HG03039 (cell line): ENCODE measurements at regions not wholly inside any gene's neighbourhood (a gene's known extent, or its start where the extent isn't known, plus 50 kb on each side); places are given as distances from the start of the nearest gene placed in this dataset.

Source experiments
- ATAC-seq: cut with Tn5 transposase; IDR thresholded peaks from one replicate; pipeline ENCODE4 v1.9.1; 2021; ENCODE audit warnings: mild to moderate bottlenecking, moderate library complexity; ENCODE audit not compliant: unreplicated experiment

DNA sequence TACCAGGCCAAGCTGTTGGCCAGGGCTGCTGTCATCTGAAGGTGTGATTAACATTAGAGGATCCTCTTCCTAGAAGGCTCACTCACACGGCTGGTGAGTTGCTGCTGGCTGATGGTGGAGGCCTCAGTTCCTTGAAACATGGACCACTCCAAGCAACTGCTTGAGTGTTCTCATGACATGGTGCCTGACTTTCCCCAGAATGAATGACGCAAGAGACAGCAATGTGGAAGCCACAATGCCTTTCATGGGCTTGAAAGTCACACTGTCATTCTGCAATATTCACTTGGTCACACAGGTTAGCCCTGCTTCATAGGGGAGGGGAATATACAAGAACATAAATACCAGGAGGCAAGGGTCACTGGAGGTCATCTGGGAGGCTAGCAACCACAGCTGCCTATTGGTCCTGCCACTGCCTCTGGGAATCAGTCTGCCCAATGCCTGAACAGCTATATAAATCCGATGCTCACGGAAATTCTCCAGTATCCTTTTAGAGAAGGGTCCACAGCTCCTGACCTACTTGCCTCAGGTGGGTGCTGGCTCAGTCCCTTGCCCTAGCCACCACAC is 97.1 kb upstream of the MAML3 start:
- ATAC-seq: no peak

- no peak for ATAC-seq
Measured at GRCh38 chr4:140249351-140249750, 95.4 kb upstream of the MAML3 start.

- ATAC-seq: no peak
Measured at GRCh38 chr4:140247237-140247636, 93.3 kb upstream of the MAML3 start.

- ATAC-seq: no peak
Measured at GRCh38 chr4:140246216-140246615, 92.2 kb upstream of the MAML3 start.

- ATAC-seq: no peak
Measured at GRCh38 chr4:140244328-140244727, 90.3 kb upstream of the MAML3 start.

GRCh38 chr4:140243278-140243753 is 89.3 kb upstream of the MAML3 start:
- ATAC-seq: peak; percentile 62

DNA sequence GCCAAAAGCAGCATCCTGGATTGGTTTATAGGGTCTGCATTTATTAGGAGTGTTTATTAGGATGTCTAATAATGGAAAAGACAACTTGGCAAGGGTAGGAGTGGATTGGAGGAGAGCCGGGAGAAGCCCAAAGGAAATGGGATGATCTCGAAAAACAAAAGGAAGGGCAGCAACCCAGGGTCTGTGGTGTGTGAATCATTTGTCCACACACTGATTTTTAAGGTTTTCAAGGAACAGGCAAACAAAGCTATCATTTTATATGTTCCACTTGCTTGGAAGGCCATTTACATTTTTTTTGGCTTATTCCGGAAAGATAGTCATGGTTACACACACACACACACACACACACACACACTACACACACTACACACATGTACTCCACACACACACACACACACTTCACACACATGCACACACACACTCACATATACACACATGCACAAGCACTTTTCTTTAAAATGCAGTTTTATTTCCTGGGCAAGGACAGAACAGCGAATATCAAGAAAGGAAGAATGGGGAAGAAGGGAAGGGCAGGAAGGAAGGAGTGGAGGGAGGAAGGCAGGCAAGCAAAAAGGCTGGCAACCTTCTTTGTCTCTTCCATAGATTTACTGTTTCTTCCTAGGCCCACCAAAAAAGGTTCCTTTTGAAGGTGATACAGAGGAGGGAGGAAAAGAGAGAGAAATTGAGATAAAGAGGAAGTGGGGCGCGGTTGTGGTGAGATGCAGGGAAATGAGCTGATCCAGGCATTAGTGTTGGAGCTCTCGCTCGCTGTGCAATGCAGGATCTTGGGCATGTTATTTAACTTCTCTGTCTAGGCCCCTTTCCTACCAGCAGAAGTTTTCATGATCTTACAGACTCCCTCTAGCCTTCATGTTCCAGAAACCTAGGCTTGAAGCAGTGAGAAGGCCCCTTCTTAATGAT is 88.6 kb upstream of the MAML3 start:
- ATAC-seq: peak; percentile 49

DNA sequence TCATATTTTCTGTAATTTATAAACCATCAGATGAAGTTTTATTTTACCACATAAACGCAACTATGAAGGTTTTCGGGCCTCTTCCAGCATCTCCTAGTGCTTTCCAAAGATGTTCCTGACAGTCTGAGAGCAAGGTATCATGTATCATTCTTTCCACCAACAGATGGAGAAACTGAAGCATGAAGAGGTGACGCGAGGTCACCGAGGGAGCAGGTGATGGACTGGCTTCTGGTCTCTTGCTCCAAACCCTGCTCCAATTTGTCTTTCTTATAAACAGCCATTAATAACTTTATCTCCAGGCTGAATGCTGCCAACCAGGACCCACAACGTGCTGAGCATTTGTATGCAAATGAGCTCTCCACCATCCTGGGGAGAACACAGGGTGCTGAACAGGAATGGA is 86.3 kb upstream of the MAML3 start:
- ATAC-seq: no peak

- no peak for ATAC-seq
Measured at GRCh38 chr4:140239311-140239710, 85.3 kb upstream of the MAML3 start.

DNA sequence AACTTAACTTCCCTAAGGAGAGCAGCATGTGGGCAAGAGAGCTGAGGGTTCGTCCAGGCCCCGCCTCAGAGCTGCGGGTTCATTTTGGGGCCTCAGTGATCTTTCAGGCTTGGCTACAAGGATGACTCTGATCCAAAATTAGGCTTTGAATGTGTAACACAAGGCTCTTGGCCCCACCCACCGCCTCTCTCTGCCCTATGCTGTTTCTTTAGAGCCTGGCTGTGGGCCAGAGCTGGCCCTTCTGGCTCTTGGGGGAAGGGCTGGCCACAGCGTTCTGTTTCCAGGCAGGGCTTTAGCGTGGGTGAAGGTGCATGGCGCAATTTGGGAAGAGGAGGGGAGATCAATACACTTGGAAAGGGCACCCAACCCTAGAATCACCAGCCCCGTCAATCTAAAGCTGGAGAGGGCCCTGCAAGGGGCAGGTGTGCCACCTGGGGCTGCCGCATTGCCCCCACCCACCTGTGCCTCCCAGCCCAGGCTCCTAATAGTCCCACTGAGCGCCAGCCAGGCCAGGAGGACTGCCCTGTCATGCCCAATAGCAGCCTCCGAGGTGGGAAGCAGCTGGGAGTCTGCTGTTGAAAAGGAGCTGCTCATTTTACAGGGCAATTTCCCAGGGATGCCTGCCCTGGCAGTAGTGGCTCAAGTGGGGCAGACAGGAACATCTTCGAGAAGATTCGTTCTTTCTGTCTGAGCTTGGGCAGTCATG is 84.5 kb upstream of the MAML3 start:
- no peak for ATAC-seq

DNA sequence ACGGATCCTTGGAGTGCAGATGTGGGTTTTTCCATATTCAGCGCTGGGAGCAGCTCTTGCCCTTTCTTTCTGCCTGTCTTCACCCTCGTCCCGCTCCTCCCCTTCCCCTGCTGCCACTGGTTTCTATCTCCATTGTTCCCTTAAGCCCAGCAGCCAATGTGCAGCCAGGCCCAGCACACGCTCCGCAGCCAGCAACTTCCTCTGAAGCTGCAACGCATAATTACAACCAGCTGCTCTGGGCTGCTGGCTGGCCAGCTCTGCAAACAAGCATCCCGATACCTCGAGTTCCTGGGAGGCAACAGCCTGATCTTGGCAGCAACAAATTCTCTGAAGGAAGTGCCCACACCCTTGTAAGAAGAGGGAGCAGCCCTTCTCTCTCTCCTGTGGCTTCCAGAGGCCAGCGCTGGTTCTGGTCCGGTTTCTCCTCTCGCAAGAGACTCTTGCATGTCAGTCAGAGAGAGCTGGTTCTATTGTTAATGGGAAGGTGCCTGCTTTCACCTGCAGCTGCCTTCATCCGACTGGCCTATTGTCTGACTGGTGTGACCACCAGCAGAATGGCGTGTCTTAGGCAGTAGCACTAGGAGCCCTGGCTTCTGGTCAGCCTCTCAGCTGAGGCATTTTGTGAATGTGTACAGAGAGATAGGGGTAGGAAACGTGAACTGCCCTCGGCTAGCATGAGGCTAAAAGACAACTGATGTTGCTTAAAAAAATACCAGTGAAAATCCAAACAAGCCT is 83.8 kb upstream of the MAML3 start:
- ATAC-seq: no peak

DNA sequence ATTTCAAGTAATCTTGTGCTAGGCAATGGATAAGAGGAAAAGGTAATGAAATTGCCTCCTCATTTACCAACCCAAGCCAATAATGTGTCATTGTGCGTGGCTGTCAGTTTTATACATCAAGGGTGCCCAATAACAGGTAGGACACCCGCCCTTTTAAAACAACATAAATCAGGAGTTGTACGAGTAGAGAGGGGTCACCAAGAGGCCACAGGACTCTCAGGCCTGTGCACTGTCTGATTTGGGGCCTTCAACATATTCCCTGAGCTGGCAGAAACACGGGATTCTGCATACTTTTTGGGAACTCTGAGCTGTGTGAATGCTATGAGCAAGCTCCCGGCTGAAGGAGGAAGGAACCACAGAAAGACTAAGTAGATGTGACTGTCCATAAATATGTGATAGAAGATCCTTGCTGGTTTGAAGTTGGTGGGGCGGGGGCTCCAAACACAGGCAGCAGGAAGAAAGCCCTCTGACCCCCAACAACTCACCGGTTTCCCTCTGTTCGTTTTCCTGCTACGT is 82.7 kb upstream of the MAML3 start:
- no peak for ATAC-seq

DNA sequence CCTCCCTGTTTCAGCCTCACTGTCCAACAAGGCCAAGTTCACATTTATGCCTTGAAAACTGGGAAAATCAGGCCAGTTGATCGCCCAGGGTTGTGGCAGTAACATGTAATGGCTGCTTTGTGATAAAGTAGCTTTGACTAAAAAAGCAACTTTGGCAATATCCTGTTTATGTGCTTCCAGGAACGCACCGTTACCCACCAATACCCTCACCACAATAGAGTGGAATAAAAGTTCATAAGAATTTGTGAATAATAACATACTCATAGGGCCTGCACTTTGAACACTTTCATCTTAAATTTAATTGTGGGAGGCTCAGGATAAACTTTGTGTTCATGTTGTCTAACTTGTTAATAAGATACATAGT is 80.7 kb upstream of the MAML3 start:
- ATAC-seq: no peak

- no peak for ATAC-seq
Measured at GRCh38 chr4:140233791-140234696, 80.1 kb upstream of the MAML3 start.

- no peak for ATAC-seq
Measured at GRCh38 chr4:140229881-140230280, 75.9 kb upstream of the MAML3 start.

- no peak for ATAC-seq
Measured at GRCh38 chr4:140227286-140227685, 73.3 kb upstream of the MAML3 start.

DNA sequence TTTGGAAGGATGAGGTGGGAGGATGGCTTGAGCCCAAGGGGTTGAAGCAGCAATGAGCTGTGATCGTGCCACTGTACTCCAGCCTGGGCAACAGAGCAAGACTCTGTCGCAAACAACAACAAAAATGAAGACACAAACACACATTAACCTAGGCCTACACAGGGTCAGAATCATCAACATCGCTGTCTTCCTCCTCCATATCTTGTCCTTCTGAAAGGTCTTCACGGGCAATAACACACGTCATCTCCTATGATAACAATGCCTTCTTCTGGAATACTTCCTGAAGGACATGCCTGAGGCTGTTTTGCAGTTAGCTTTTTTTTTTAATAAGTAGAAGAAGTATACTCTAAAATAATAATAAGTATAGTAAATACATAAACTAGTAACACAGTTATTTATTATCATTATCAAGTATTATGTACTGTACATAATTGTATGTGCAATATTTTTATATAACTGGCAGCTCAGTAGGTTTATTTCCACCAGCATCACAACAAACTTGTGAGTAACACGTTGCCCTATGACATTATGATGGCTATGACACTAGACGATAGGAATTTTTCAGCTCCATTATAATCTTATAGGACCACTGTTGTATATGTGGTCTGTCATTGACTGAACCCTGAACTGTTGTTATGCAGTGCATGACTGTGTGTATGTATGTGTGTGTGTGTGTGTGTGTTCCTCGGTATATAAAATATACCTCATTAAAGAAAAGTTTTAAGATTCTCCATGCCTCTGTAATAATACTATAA is 69.2 kb upstream of the MAML3 start:
- no peak for ATAC-seq

DNA sequence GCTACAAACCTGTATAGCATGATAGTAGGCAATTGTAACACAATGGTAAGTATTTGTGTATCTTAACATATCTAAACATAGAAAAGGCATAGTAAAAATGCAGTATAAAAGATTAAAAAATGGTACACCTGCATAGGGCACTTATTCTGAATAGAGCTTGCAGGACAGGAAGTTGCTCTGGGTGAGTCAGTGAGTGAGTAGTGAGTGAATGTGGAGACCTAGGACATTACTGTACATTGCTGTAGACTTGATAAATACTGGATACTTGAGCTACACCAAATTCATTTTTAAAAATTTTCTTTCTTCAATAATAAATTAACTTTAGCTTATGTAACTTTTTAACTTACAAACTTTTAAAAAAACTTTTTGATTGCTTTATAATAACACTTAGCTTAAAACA is 68.2 kb upstream of the MAML3 start:
- ATAC-seq: no peak

DNA sequence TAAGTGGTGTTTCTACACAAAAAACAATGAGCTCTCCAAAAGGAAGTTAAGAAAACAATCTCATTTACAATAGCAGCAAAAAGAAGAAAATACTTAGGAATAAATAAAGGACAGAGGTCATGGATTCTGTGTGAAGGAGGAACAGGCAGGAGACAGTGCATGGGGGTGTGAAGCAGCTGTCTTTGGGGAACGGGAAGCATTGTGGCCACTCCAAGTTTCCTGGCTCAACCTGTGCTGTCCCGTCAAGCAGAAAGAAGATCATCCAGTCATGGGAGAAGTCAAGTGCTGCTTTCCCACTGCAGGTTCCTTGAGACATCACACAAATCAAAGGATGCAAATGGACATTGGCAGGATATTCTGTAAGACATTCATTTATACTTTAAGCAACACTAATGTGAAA is 66.1 kb upstream of the MAML3 start:
- no peak for ATAC-seq
